ENCODE measurements at regions not wholly inside any gene's neighbourhood (a gene's known extent, or its start where the extent isn't known, plus 50 kb on each side); places are given as distances from the start of the nearest gene placed in this dataset.

- TF ChIP-seq, protein P1, sequence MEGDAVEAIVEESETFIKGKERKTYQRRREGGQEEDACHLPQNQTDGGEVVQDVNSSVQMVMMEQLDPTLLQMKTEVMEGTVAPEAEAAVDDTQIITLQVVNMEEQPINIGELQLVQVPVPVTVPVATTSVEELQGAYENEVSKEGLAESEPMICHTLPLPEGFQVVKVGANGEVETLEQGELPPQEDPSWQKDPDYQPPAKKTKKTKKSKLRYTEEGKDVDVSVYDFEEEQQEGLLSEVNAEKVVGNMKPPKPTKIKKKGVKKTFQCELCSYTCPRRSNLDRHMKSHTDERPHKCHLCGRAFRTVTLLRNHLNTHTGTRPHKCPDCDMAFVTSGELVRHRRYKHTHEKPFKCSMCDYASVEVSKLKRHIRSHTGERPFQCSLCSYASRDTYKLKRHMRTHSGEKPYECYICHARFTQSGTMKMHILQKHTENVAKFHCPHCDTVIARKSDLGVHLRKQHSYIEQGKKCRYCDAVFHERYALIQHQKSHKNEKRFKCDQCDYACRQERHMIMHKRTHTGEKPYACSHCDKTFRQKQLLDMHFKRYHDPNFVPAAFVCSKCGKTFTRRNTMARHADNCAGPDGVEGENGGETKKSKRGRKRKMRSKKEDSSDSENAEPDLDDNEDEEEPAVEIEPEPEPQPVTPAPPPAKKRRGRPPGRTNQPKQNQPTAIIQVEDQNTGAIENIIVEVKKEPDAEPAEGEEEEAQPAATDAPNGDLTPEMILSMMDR (IDR thresholded peaks at IDR 0.05) = no peak
- TF ChIP-seq EZH2 (IDR thresholded peaks at IDR 0.05; ENCODE audit: borderline replicate concordance, insufficient read depth, low read depth, low read length, poor library complexity, severe bottlenecking) = no peak
Observed at GRCh38 chr2:121086450-121086849, 198.6 kb downstream of the TFCP2L1 start.

Measured in B cell (primary cell).